ENCODE measurements at regions not wholly inside any gene's neighbourhood (a gene's known extent, or its start where the extent isn't known, plus 50 kb on each side); places are given as distances from the start of the nearest gene placed in this dataset.
A peak's percentile ranks its signal among the peaks of the same experiment; 100 is the strongest.

DNA sequence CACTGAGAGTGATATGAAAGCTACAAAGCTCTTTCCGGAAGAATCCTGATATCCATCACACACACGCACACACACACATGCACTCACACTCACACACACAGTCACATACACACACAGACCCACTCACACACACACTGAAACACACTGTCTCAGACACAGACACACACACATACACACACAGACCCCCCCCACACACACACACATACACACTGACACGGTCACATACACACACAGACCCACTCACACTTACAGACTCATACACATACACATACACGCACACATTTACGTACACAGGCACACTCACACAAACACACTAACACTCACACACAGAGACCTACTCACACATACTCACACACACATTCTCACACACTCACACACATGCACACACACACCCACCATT, 58.6 kb downstream of the LIG4 start:
- no peak for DNase-seq

DNA sequence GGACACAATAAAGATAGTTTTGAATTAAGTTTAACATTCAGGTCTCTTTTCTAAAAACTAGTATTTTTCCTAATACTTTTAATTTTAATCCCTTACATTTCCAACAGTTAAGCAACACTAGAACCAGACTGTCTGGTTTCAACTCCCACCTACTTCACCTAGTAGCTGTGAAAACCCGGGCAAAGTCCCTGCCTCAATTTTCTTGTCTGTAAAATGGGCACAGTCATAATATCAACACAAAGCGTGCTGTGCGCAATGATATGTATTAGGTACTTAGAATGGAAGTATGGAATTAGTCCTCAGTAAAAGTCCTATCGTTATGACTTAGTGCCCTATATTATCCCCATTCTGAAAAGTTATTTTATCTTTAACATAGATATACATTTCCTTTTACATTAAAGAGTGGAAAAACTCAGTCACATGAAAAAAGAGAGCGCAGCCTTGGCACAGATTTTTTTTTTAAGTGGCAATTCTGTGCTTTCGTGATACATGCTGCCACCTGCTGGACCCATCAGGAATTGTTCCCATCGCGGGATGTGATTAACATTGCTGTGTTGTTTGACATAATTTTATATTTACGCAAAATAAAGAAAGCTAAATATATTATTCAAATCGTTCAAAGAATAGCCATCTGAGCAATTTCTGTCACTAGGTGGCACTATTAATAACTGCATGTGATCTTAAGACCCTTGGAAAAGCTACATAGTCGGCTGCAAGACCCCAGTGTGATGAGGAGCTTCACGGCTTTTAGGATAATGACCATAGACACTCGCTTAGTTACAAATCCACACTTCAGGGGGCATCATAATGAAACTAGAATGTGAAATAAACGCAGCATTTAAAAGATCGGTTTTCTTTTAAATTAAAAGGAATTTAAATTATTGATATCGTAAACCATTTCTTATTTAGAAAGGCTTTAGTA, 59.9 kb downstream of the LIG4 start:
- DNase-seq: peak; percentile 24

DNA sequence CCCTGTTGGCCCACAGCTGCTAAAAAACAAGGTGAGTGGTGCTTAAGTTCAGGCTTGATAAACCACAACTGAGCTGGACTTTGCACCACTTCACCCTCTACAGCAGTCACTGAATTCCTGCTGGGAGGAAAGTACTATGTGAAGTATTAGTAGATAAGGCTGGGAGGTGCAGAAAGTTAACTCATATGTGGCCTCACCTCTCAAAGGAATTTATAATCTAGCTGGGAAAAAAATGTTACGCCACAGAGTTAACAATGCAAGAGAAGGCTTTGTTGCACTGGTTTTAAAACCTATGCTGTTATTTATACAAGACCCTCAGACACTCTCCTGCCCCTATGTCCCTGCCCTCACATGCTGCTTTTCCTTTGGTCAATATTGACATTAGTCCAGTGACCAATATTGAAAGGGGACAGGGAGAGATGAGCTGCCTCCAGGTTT, 60.9 kb downstream of the LIG4 start:
- no peak for DNase-seq

DNA sequence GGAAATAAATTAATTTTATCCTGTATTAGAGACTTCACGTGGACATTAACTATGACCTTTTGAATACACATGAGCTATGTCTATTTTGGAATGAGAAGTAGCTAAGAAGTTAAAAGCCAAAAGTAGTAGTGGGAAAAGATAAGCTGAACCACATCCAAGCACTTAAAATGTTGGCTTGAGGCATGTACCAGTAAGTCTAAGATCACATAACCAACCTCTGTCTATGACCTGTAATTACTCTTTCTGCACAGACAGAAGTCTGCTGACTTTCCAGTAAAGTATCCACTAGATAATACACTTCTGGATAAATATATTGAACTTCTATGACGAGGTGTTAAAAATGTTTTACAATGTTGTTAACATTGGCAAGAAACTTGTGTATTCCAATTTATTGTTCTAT, 68.7 kb downstream of the LIG4 start:
- no peak for DNase-seq

DNA sequence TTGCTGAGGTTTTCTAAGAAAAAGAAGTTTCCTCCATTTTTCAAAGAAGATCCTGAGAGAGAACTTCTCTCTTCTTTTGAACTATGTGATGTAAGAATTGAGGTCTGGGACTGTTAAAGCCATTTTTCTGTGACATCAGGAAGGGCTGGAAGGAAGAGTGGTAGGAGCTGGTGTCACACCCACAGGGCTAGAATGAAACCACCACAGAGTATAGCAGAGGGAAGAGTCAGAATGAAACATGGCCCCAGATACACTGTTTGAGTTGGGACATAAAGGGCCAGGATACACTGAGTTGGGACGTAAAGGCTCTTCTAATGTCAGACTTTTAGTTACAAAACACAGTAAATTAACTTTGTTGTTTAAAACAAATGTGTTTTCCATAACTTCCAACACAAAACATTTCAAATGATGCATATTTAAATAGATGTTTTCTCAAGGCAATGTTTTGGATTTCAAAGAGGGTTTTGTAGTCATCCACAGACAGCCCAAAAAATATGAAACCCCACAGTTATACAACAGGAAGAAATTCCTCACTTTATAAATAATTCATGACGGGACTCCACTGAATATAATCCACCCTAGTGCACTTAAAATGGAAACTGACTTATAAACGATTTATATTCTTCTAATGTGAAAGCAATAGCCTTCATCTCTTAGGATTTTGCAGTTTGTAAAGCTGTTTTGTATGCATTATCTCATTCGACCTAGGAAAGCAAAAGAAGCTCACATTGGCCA, 72.5 kb downstream of the LIG4 start:
- DNase-seq: no peak

DNA sequence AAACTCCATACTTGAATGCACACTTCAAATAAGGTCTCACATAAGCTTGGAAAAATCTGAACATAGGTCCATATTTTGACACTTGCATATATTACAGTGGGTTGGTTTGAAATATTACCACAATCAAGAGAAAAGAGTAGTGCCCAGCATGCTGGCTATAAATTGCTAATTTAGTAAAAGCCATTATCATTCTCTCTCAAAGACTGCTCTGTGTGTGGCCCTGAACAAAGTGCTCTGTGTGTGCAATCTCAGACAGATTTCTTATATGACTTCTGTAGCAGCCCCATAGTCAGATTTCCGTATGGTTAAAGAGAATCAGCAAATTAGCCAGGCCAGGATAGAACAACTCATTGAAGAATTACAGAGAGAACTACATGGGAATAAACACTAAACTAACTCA, 78.2 kb downstream of the LIG4 start:
- DNase-seq: no peak

DNA sequence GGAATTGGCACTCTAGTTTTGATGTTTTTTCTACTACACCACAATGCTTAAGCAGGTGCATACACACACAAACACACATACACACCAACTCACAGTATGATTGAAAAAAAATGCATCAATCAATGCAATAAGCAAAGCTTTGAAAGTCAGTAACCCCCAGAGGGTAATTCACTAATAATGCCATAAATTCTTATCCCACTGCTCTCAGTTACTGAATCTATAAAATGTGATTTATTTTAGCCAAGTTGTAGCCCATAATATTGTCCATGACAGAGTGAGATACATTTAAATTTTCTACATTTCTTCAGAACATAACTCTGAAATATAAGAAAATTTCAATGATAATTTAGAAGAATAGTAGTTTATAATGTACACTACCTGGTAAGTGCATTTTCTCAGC, 87.9 kb downstream of the LIG4 start:
- DNase-seq: no peak

DNA sequence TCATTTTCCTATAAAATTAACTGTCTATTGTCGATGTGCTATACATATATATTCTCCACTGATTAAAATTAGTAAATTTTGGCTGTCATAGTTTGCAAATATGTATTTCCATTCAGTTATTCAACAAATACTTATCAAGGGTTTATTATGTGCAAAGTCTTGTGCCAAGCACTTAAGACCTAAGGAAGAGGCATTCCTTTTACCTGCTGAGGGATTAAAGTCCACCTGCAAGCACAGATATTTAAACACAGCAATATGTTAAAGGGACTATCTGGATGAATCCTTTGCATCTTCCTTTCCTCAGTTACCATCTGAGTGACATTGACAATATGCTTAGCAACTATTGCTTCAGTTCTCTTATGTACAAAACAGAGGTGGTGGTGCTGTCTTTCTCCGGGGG, 89.3 kb downstream of the LIG4 start:
- DNase-seq: no peak

DNA sequence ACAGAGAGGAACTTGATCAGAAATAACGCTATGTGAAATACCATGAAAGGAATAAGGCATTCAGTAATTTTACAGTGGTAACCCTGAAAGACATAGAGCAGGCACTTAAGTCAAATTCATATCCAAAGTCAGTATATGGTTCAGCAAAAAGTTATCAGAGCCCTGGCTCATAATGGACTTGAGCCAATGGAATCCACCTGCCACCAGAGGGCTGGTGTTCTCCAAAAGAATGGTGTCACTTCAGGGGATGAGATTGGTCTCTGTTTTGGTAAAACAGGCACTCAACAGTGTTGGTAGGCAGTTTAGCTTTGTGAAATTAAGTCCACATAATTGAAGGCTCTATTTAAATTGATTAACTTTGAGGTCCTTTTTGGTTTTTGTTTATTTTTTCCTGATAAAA, 93.9 kb downstream of the LIG4 start:
- DNase-seq: no peak

DNA sequence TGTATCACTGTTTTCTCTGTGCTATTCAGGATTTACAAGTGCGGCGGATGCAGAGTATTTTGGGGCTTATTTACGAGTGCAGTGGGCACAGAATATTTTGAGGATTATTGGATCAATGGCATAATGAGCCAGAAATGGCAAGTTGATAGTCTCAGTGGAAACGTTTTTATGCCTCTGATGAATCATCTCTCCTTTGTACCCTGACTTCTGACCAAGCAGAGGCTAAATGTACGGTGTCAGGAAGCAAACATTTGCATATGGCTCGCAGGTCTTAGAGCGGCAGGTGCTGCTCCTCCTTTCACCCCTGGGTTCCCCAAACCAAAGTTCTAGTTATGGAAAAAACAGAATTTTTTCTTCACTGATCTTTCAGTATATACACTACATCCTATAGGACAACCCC, 94.5 kb downstream of the LIG4 start:
- DNase-seq: no peak

DNA sequence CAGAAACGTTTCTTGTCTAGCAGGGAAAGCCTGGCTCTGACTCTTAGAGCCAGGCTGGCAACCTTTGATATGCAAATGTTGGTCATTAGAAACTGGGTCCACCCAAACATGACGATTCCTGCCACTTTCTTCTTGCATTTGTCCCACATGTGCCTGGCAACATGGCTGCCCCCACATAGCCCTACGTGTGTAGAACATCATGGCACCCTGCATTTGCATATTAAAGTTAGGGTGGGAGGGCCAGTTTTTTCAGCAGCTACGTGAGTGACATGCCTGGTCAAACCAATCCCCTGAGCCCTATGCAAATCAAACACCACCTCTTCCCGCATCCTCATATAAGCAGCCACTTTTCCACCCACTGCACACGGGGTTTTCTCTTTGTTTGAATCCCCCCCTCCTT, 95.0 kb downstream of the LIG4 start:
- no peak for DNase-seq

DNA sequence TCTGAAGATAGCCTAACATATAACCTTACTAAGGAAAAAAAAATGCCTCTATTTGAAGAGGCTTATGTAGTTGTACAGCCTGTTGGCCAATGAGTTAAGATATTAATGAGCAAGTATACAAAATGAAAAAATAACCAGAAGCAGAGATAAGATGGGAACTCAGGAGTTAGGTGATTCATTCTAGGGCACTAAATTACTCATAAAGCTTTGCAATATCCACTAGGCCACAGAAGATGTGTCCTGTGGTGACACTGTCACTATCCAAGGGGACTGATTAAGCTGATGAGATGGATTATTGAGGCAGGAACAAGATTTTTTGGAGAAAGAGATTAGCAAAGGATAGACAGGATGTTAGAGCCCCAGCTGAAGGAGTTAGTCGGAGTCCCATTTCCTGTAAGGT, 99.6 kb downstream of the LIG4 start:
- DNase-seq: no peak

DNA sequence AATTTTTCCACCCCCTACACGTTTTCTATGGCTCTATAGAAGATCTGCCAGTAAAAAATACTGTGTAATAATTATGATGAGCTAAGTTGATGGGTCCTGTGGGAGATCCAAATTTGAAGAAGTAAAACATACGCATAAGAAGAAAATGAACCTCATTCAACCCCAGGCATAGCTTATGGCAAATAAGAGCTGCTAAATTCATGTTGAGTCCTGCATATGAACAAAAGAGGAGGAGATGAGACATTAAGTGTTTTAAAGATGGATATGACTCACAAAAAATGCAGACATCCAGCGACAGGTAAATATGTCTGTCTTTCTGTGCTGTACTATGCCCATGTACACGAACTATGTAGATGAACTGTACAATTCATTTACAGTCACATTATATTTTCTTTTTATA, 101.9 kb downstream of the LIG4 start:
- no peak for DNase-seq

DNA sequence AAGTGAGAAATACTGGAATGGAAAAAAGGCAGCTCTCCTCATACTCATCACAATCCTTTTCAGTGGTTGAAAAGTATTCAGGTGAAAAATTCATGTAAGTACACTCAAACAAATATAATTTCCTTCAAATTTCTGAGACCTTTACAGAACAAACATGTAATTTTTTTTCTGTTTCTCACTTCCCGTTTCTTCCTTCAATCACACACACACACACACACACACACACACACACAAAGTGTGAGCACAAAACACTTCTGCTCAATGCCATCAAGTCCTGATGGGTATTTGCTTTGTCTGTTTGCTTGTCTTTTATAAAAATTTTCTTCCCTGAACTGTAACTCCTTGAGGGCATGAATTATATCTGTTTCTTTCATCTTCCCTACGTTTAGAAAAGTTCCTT, 110.6 kb downstream of the LIG4 start:
- DNase-seq: no peak

DNA sequence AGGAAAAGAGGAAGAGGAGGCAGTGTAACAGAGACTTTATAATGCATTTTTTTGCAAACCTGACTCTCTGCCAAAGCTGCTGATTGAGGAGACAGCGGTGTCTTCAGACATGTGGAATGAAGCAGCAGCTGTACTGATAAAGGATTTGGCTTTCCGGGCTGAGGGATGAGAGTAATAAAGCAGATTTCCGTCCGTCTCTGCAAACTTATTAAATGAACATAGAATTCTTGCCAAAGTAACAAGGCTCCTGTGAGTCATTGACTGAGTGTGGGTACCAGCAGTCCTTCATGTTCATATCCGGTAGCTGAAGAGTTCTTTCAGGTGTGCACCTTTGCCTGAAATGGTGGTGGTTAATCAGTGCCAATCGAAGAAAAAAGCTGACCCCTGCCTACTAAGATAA, 112.6 kb downstream of the LIG4 start:
- no peak for DNase-seq

DNA sequence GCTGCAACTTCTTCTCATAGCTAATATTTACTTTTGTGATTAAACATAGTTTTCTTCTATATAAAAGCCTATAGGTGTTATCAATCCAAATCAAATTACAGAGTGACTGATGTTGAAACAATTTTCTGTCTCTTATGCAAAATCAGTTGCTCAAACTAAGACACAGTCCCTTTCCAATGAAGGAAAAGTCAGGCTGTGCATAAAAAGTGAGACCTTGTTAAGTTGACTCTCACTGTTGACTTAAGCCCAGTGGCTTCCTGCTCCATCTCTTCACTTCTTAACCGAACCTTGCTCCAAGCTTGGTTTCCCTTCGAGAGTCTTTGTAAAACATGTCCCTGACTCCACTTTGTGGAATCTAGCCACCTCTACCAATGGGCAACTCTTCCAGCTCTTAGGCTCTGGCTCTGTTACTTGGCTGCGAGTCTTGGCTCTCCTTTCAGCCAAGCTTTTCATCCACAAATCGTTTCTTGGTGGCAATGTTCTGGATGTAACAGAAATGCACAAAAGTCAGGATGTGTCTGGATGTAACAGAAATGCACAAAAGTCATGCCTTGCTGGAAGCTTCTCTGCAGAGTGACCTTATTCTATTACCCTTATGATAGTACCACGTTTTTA, 118.9 kb downstream of the LIG4 start:
- DNase-seq: no peak

DNA sequence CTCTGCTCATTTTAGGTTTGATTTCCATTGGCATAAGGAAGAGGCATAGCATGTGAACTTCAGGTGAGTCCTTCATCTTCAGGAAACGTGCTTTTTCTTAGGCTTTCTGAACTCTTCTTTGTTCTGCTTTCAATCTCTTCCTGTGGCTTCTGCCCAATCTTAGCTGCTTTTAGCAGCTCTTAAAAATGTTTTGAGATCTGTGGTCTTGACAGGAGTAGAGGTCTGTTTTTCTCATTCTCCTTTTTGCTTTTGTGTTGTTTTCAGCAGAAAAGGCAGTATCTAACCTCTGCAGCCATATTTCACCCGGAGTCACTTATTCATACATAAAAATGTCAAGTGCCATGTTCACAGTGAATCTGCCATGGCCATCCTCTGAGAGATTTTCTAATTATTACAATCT, 120.3 kb downstream of the LIG4 start:
- DNase-seq: no peak

DNA sequence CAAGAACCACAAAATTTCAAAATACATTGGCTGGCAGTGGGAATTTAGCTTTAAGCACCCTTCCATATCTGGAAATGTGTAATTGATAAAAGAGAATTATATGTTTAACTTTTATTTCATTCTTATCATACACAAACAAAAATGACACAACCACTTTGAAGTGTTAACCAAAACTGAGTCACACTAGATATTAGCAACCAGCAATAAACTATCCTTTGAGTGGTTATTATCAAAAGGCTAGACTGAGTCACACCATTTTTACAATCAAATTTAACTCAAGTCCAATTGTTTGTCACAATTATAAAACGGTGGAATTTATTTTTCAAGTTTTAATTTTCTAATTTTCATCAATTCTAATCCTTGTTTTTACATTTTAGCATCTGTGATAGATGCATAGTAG, 121.7 kb downstream of the LIG4 start:
- DNase-seq: no peak

DNA sequence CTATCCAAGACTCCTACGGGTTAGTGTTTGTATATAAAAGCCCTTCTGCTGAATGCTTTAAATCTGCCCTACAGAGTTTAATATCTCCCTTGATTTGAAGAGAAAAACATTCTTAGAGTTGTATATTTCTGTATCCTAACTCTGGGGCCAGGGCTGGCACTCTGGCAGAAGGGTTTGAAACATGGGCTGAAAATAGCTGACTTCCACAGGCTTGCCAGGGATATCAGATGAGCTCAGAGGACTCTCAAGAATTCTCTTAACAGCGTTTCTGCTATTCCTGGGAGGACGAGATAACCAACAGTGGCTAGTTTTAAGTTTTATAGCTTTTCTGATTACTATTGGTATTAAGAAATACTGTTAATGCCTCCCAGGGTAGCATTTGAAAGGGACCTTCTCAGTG, 127.5 kb downstream of the LIG4 start:
- DNase-seq: no peak

DNA sequence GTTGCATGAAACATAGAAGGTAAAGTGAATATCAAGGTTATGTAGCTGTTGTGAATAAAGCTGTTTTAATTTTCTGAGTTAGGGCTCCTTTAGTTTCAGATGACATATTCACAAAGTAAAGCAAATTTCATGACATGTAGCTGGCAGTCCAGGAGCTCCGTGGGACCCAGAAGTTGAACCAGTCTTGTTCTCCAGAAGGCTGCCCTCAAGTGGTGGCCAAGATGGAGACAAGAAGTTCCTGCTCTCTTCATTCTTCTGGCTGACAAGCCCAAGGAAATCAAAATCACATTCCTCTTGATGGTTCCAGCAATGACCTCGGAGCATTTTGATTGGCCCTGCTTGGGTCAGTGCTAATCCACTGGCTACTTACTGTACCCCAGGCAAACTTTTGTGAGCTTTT, 128.7 kb downstream of the LIG4 start:
- no peak for DNase-seq

DNA sequence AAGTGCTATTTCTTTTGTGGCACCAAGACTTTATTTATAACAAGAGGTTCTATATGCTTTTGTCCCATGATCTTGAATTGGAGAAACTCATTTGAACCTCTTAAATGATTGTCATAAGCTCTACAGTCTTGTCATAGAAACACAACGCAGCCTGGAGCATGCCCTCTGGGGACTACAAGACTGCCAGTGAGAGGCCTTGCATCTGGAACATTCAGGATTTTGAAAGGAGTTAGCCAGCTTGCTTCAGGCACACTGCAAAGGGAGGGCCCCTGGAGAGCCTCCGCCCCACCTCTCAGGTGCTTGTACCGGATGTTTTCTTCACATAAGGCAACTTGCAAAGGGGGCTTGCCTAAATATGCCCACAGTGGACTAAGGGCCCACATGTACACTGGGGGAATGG, 130.5 kb downstream of the LIG4 start:
- DNase-seq: no peak

DNA sequence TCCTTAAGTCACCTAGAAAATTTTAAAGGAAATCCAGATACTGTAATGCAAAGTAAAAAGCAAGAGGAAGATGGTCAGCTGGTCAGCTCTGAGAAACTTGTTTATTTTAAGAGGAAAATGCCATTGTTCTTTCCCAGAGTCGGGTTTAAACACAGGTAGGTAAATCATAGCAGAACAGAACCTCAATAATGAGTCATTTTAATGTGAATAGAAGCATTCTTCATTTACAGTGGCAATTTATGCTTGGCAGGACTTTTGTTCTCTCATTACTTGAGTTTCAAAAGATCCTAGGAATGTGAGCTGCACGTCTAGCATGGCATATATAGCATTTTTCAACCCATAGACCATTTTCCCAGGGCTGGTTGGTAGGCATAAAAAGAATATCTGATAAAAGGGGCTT, 132.3 kb downstream of the LIG4 start:
- no peak for DNase-seq

DNA sequence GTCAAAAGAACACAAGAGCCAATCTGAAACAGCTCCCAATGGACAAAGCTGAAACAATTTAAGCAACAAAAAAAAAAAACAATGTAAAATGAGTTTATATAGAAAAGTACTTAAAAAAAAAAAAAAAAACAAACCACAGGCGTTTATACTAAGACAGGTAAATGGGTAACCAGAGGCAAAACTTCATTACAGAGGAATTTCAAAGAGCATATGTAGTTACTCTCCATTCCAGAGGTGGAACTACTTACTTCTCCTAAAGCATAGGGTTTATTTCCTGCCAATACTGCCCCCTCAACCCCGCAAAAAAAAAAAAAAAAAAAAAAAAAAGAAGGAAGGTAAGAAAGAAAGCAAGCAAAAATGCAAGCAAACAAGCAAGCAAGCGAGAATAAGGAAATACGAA, 132.9 kb downstream of the LIG4 start:
- DNase-seq: no peak

DNA sequence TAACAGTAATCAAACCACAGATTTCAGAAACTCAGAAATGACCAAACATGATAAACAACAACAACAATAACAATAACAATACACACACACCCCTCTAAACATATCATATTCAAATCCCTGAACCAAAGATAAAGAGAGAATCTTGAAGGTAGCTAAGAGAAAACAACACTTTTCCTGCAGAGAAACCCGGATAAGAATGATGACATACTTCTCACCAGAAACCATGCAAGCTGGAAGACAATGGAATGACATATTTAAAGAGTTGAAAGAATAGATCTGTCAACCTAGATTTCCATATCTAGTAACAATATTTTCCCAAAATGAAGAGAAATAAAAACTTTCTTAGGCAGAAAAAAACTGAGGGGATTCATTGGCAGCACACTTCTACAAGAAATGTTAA, 138.1 kb downstream of the LIG4 start:
- DNase-seq: no peak
